HEK293 (cell line): ENCODE measurements at regions not wholly inside any gene's neighbourhood (a gene's known extent, or its start where the extent isn't known, plus 50 kb on each side); places are given as distances from the start of the nearest gene placed in this dataset.

Experiments
- CTCF ChIA-PET: fragments of 350-600 bp; formaldehyde crosslinking; extraction: SDS; loops from one replicate; lab custom pipeline; 2021; ENCODE audit warnings: antibody characterized with exemption; lab: Yijun Ruan, JAX
- POLR2A ChIA-PET: fragments of 300-600 bp; formaldehyde crosslinking; extraction: SDS; loops from one replicate; lab custom pipeline; 2020; ENCODE audit warnings: antibody characterized with exemption, inconsistent platforms; lab: Yijun Ruan, JAX
- H3K27ac ChIP-seq: fragments of 200-500 bp; sonication (Bioruptor generic); 2 replicates; pipeline ENCODE4 v1.5.1; 2014; ENCODE audit warnings: low read depth, low read length, control low read depth, inconsistent platforms; ENCODE audit errors: extremely low read depth
- H3K36me3 ChIP-seq, 2 experiments: fragments of 200-500 bp in 1 of 2; sonication (Bioruptor generic) in 1 of 2; 1 replicate in 1 of 2; 2 replicates in 1 of 2; pipeline ENCODE4 v1.5.1; 2014 to 2017; ENCODE audit warnings: inconsistent platforms in 2 of 2, low read length in 2 of 2; ENCODE audit not compliant: control insufficient read depth in 2 of 2, insufficient read depth in 1 of 2
- H3K4me1 ChIP-seq: fragments of 200-500 bp; sonication (Bioruptor generic); 2 replicates; pipeline ENCODE4 v1.5.1; 2014; ENCODE audit warnings: mild to moderate bottlenecking, low read length, inconsistent platforms; ENCODE audit not compliant: control insufficient read depth, insufficient read depth
- H3K4me3 ChIP-seq: 2 replicates; pipeline ENCODE4 v1.5.1; 2011; ENCODE audit warnings: low read depth, mild to moderate bottlenecking, control low read depth, low read length, moderate library complexity
- H3K9me3 ChIP-seq: fragments of 200-500 bp; sonication (Bioruptor generic); 2 replicates; pipeline ENCODE4 v1.5.1; 2014; ENCODE audit warnings: low read depth, low read length, inconsistent platforms; ENCODE audit not compliant: control insufficient read depth, insufficient read depth
- GLI2 ChIP-seq: fragments of 450-650 bp; formaldehyde crosslinking; IDR thresholded peaks from 2 replicates; pipeline ENCODE4; 2017; ENCODE audit warnings: missing biosample characterization, missing genetic modification characterization, low read depth, borderline replicate concordance
- GLIS1 ChIP-seq: fragments of 450-650 bp; formaldehyde crosslinking; IDR thresholded peaks from 2 replicates; pipeline ENCODE4 v1.5.1; 2016; ENCODE audit warnings: missing biosample characterization, missing genetic modification characterization
- HOXD13 ChIP-seq: sonication (generic); formaldehyde crosslinking; IDR thresholded peaks from 2 replicates; pipeline ENCODE4 v1.8.0; 2022; ENCODE audit warnings: missing genetic modification reagents, borderline replicate concordance
- RBAK ChIP-seq: fragments of 450-650 bp; formaldehyde crosslinking; IDR thresholded peaks from 2 replicates; pipeline ENCODE4 v1.5.1; 2016; ENCODE audit warnings: missing biosample characterization, missing genetic modification characterization
- SP2 ChIP-seq: fragments of 450-650 bp; formaldehyde crosslinking; IDR thresholded peaks from 2 replicates; pipeline ENCODE4 v1.5.1; 2016; ENCODE audit warnings: missing biosample characterization, missing genetic modification characterization
- ZBTB17 ChIP-seq: fragments of 450-650 bp; formaldehyde crosslinking; IDR thresholded peaks from 2 replicates; pipeline ENCODE4 v1.5.1; 2016; ENCODE audit warnings: missing biosample characterization, missing genetic modification characterization
- ZFHX2 ChIP-seq: fragments of 450-650 bp; formaldehyde crosslinking; conservative IDR thresholded peaks from 2 replicates; pipeline ENCODE4 v1.5.1; 2016; ENCODE audit warnings: missing biosample characterization, missing genetic modification characterization
- ZNF10 ChIP-seq: fragments of 450-650 bp; formaldehyde crosslinking; IDR thresholded peaks from 2 replicates; pipeline ENCODE4 v1.5.1; 2017; ENCODE audit warnings: missing biosample characterization, missing genetic modification characterization
- ZNF174 ChIP-seq: fragments of 450-650 bp; formaldehyde crosslinking; IDR thresholded peaks from 2 replicates; pipeline ENCODE4 v1.5.0; 2017; ENCODE audit warnings: missing biosample characterization, mild to moderate bottlenecking, missing genetic modification characterization
- ZNF184 ChIP-seq: fragments of 450-650 bp; IDR thresholded peaks from 2 replicates; pipeline ENCODE4 v1.5.1; 2018; ENCODE audit warnings: missing biosample characterization, mild to moderate bottlenecking, missing genetic modification characterization
- ZNF202 ChIP-seq: fragments of 450-650 bp; formaldehyde crosslinking; IDR thresholded peaks from 2 replicates; pipeline ENCODE4 v1.5.1; 2016; ENCODE audit warnings: missing biosample characterization, missing genetic modification characterization, borderline replicate concordance
- ZNF24 ChIP-seq: fragments of 450-650 bp; formaldehyde crosslinking; IDR thresholded peaks from 2 replicates; pipeline ENCODE4 v1.5.1; 2016; ENCODE audit warnings: missing biosample characterization, missing genetic modification characterization
- ZNF391 ChIP-seq: fragments of 450-650 bp; formaldehyde crosslinking; IDR thresholded peaks from 2 replicates; pipeline ENCODE4 v1.5.1; 2016; ENCODE audit warnings: low read depth, missing biosample characterization, missing genetic modification characterization, borderline replicate concordance
- ZNF426 ChIP-seq: fragments of 450-650 bp; formaldehyde crosslinking; IDR thresholded peaks from 2 replicates; pipeline ENCODE4 v1.5.1; 2017; ENCODE audit warnings: missing biosample characterization, missing genetic modification characterization, mild to moderate bottlenecking, inconsistent platforms, moderate library complexity
- ZNF521 ChIP-seq: fragments of 450-650 bp; formaldehyde crosslinking; IDR thresholded peaks from 2 replicates; pipeline ENCODE4 v1.5.1; 2017; ENCODE audit warnings: missing biosample characterization, mild to moderate bottlenecking, missing genetic modification characterization
- ZNF610 ChIP-seq: fragments of 450-650 bp; formaldehyde crosslinking; IDR thresholded peaks from 2 replicates; pipeline ENCODE4 v1.5.1; 2016; ENCODE audit warnings: missing biosample characterization, missing genetic modification characterization, borderline replicate concordance
- ZNF792 ChIP-seq: fragments of 450-650 bp; formaldehyde crosslinking; IDR thresholded peaks from 2 replicates; pipeline ENCODE4 v1.5.1; 2016; ENCODE audit warnings: missing biosample characterization, missing genetic modification characterization
- ZNF837 ChIP-seq: fragments of 450-650 bp; formaldehyde crosslinking; IDR thresholded peaks from 2 replicates; pipeline ENCODE4 v1.5.1; 2016; ENCODE audit warnings: missing biosample characterization, missing genetic modification characterization
- TF ChIP-seq, protein P1 (sequence below): fragments of 450-650 bp; formaldehyde crosslinking; IDR thresholded peaks from 2 replicates; pipeline ENCODE4 v1.5.1; 2016; ENCODE audit warnings: missing biosample characterization, missing genetic modification characterization
- TF ChIP-seq, protein P2 (sequence below): fragments of 450-650 bp; formaldehyde crosslinking; IDR thresholded peaks from 2 replicates; pipeline ENCODE4 v1.5.1; 2016; ENCODE audit warnings: missing biosample characterization, missing genetic modification characterization
- TF ChIP-seq, protein P3 (sequence below): sonication (generic); formaldehyde crosslinking; IDR thresholded peaks from 2 replicates; pipeline ENCODE4 v1.8.1; 2022; ENCODE audit warnings: mild to moderate bottlenecking, moderate library complexity, missing genetic modification reagents
- TF ChIP-seq, protein P4 (sequence below): fragments of 450-650 bp; formaldehyde crosslinking; IDR thresholded peaks from 2 replicates; pipeline ENCODE4 v1.5.1; 2017; ENCODE audit warnings: missing biosample characterization, missing genetic modification characterization
- TF ChIP-seq, protein P5 (sequence below): fragments of 450-650 bp; formaldehyde crosslinking; IDR thresholded peaks from 2 replicates; pipeline ENCODE4 v1.5.1; 2017; ENCODE audit warnings: missing biosample characterization, missing genetic modification characterization
- TF ChIP-seq, protein P6 (sequence below): fragments of 450-650 bp; formaldehyde crosslinking; IDR thresholded peaks from 2 replicates; pipeline ENCODE4 v1.5.1; 2016; ENCODE audit warnings: missing biosample characterization, missing genetic modification characterization

DNA sequence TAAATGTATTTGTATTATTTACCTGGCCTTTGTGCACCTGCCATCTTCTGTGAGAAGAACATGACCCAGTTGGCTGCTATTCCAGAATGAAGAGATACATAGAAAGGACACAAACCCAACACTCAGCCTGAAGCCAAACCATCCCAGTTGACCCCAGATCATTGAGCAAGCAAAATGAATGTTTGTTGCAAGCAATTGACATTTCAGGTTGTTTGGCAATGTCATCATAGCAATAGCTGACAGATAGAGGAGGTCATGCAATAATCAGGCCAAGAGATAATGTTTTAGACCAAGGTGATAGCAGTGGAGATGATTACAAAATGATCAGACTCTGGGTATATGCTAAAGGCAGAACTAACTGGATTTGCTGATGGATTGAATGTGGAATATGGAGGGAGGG, 71.2 kb upstream of the TMEM164 start:
- Histone ChIP-seq H3K36me3 (no peaks in the 10 kb centered on the region), H3K4me1 (no peaks in the 10 kb centered on the region), H3K9me3 (no peaks in the 10 kb centered on the region), H3K4me3 (no peak overlapping the region), H3K27ac (no peak overlapping the region)
- TF ChIP-seq ZNF202 (tag by site-specific recombination) (no peak), ZNF610 (no peak), ZNF184 (no peak), ZNF24 (tag by site-specific recombination) (no peak), ZNF391 (tag by site-specific recombination) (no peak), ZFHX2 (tag by site-specific recombination) (no peak), ZNF10 (tag by site-specific recombination) (no peak)
- TF ChIP-seq, protein P1, sequence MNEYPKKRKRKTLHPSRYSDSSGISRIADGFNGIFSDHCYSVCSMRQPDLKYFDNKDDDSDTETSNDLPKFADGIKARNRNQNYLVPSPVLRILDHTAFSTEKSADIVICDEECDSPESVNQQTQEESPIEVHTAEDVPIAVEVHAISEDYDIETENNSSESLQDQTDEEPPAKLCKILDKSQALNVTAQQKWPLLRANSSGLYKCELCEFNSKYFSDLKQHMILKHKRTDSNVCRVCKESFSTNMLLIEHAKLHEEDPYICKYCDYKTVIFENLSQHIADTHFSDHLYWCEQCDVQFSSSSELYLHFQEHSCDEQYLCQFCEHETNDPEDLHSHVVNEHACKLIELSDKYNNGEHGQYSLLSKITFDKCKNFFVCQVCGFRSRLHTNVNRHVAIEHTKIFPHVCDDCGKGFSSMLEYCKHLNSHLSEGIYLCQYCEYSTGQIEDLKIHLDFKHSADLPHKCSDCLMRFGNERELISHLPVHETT: no peak
- TF ChIP-seq, protein P2, sequence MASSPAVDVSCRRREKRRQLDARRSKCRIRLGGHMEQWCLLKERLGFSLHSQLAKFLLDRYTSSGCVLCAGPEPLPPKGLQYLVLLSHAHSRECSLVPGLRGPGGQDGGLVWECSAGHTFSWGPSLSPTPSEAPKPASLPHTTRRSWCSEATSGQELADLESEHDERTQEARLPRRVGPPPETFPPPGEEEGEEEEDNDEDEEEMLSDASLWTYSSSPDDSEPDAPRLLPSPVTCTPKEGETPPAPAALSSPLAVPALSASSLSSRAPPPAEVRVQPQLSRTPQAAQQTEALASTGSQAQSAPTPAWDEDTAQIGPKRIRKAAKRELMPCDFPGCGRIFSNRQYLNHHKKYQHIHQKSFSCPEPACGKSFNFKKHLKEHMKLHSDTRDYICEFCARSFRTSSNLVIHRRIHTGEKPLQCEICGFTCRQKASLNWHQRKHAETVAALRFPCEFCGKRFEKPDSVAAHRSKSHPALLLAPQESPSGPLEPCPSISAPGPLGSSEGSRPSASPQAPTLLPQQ (tag by site-specific recombination): no peak
- TF ChIP-seq, protein P3, sequence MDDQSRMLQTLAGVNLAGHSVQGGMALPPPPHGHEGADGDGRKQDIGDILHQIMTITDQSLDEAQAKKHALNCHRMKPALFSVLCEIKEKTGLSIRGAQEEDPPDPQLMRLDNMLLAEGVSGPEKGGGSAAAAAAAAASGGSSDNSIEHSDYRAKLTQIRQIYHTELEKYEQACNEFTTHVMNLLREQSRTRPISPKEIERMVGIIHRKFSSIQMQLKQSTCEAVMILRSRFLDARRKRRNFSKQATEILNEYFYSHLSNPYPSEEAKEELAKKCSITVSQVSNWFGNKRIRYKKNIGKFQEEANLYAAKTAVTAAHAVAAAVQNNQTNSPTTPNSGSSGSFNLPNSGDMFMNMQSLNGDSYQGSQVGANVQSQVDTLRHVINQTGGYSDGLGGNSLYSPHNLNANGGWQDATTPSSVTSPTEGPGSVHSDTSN (CRISPR knock-in tag): no peak
- TF ChIP-seq, protein P4, sequence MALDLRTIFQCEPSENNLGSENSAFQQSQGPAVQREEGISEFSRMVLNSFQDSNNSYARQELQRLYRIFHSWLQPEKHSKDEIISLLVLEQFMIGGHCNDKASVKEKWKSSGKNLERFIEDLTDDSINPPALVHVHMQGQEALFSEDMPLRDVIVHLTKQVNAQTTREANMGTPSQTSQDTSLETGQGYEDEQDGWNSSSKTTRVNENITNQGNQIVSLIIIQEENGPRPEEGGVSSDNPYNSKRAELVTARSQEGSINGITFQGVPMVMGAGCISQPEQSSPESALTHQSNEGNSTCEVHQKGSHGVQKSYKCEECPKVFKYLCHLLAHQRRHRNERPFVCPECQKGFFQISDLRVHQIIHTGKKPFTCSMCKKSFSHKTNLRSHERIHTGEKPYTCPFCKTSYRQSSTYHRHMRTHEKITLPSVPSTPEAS (tag by site-specific recombination): no peak
- POLR2A ChIA-PET: no interaction called here
- CTCF ChIA-PET: no interaction called here

DNA sequence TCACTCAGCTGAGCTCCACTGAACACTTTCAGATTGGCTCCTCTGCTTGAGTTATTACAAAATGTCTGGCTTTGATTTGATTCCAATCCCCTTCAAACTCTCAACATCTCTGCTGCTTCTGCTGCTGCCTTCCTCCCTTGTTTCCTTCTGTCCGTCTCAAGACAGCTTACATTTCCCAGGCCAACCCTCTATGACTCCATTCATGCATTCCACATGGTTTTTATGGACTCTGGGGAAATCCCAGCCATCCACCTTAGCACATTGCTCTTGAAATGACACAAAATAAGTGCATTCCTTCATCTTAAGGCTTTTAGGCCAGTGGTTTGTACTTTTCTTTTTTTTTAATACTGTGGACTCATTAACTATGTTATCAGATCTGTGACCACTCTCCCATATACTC, 68.5 kb upstream of the TMEM164 start:
- H3K9me3 ChIP-seq: no peaks in the 10 kb centered on the region
- POLR2A ChIA-PET: no interaction called here
- H3K4me3 ChIP-seq: no peak overlapping the region
- H3K27ac ChIP-seq: no peak overlapping the region
- CTCF ChIA-PET: interaction anchor here (0.6 kb wide), 1 partner anchor 355 kb away, joined by 4 read pairs; no protein-coding TSS in a partner anchor
- H3K4me1 ChIP-seq: no peaks in the 10 kb centered on the region
- no peaks in the 10 kb centered on the region for H3K36me3 ChIP-seq
- TF ChIP-seq GLIS1 (tag by site-specific recombination) (no peak), HOXD13 (no peak), ZNF426 (tag by site-specific recombination) (no peak), ZNF837 (no peak), ZNF792 (no peak), RBAK (tag by site-specific recombination) (no peak), ZNF202 (tag by site-specific recombination) (no peak), ZBTB17 (tag by site-specific recombination) (no peak), GLI2 (tag by site-specific recombination) (no peak), ZNF521 (tag by site-specific recombination) (no peak), ZNF174 (no peak), SP2 (tag by site-specific recombination) (no peak)
- TF ChIP-seq, protein P5, sequence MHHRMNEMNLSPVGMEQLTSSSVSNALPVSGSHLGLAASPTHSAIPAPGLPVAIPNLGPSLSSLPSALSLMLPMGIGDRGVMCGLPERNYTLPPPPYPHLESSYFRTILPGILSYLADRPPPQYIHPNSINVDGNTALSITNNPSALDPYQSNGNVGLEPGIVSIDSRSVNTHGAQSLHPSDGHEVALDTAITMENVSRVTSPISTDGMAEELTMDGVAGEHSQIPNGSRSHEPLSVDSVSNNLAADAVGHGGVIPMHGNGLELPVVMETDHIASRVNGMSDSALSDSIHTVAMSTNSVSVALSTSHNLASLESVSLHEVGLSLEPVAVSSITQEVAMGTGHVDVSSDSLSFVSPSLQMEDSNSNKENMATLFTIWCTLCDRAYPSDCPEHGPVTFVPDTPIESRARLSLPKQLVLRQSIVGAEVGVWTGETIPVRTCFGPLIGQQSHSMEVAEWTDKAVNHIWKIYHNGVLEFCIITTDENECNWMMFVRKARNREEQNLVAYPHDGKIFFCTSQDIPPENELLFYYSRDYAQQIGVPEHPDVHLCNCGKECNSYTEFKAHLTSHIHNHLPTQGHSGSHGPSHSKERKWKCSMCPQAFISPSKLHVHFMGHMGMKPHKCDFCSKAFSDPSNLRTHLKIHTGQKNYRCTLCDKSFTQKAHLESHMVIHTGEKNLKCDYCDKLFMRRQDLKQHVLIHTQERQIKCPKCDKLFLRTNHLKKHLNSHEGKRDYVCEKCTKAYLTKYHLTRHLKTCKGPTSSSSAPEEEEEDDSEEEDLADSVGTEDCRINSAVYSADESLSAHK: no peak
- TF ChIP-seq, protein P6, sequence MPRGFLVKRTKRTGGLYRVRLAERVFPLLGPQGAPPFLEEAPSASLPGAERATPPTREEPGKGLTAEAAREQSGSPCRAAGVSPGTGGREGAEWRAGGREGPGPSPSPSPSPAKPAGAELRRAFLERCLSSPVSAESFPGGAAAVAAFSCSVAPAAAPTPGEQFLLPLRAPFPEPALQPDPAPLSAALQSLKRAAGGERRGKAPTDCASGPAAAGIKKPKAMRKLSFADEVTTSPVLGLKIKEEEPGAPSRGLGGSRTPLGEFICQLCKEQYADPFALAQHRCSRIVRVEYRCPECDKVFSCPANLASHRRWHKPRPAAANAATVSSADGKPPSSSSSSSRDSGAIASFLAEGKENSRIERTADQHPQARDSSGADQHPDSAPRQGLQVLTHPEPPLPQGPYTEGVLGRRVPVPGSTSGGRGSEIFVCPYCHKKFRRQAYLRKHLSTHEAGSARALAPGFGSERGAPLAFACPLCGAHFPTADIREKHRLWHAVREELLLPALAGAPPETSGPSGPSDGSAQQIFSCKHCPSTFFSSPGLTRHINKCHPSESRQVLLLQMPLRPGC: no peak
